ENCODE measurements at regions not wholly inside any gene's neighbourhood (a gene's known extent, or its start where the extent isn't known, plus 50 kb on each side); places are given as distances from the start of the nearest gene placed in this dataset.

DNA sequence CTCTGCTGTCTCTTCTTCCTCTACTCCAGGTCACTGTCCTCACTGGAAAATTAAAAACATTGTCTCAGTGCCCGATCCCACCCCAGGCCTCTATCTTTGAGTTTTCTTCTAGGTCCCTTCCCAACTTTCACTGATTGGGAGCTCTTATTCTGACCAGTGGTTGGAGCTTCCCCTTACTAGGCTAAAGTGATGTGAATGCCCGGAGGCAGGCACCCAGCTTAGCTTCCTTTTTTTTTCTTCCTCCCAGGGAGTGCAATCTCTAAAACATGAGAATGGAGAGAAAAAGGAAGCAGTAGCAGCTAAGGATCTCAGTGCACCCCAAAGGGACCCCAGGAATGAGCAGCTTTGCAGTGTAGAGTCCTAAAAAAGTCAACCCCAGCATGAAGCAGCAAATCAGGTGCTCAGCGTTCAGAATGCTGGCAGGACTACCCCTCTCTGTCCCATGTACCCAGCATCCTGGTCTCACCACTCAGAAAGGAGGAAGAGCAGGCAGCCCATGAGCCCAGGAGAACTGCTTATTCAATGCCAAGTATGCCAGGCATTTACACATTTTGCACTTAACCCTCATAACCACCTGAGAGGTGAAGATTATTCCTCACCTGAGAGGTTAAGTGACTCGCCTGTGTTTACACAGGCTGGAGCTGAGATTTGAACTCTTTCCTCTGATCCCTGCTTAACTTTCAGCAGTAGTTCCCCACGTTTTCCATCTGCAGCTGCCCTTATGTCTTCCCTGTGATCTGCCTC lies 146.2 kb upstream of the PWP1 start:
- DNase-seq = no peak

- no peak for DNase-seq
Observed at GRCh38 chr12:107541001-107541705, 144.4 kb upstream of the PWP1 start.

- no peak for DNase-seq
Observed at GRCh38 chr12:107543416-107543815, 142.2 kb upstream of the PWP1 start.

DNA sequence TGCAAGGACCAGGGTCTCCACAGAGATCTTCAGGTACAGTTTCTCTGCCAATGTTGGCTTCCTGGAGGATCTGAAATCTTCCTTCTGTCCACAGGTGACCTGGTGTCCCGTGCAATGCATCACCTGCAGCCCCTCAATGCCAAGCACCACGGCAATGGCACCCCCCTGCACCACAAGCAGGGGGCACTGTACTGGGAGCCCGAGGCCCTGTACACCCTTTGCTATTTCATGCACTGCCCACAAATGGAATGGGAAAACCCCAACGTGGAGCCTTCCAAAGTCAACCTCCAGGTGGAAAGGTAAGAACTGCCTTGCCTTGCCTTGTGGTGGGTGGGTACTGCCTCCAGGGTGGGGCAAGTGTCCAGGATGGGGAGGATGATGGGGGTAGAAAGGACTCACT lies 141.8 kb upstream of the PWP1 start:
- no peak for DNase-seq

DNA sequence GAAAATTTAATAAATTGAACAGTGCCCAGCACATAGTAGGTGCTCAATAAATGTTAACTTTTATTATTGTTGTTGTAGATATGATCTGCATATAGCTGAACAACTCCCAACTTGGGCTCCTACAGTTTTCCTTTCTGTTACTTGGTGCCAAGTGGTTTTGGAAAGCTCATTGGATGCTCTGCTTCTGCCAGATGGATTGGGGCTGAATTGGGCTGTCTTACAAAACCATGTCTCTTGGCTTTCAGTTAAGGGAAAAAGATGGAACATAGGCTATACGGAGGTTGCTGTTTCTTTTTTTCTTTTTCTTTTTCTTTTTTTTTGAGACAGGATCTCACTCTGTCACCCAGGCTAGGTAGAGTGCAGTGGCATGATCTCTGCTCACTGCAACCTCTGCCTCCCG lies 140.7 kb upstream of the PWP1 start:
- no peak for DNase-seq

GRCh38 chr12:107545737-107546353 lies 139.8 kb upstream of the PWP1 start:
- DNase-seq = no peak

GRCh38 chr12:107547389-107547788 lies 138.2 kb upstream of the PWP1 start:
- DNase-seq = no peak

- no peak for DNase-seq
Observed at GRCh38 chr12:107549651-107550480, 135.7 kb upstream of the PWP1 start.

DNA sequence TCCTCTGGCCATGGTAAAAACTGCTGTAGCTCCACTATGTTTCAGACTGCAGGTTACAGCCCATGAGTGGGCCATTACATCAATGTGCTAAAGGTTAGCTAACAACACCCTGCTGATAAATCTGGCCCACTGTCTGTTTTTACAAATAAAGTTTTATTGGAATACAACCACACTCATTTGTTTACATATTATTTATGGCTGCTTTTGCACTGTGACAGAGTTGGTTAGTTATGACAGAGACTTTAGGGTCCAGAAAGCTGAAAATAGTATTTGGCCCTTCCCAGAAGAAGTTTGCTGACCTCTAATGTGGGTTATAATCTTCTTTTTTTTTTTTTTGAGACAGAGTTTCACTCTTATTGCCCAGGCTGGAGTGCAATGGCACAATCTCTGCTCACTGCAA lies 134.2 kb upstream of the PWP1 start:
- DNase-seq = no peak

DNA sequence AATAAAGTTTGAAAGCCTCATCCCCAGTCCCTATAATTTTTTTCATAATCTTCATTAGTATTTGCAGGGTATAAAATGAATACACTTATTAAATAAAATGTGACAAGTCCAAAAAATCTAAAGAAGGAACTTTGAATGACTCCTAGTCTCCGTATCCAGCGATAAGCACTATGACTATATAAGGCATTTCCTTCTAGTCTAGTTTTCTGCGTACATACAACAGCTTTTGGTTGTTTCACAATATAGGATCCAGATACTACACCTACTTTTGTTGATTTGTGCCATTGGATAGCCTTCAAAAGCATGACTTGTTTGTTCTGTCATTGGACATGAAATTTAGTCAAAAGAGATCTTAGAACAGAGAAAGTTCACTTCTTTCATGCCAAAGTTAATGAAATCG lies 133.3 kb upstream of the PWP1 start:
- DNase-seq = no peak

- DNase-seq = no peak
Observed at GRCh38 chr12:107553211-107553765, 132.3 kb upstream of the PWP1 start.

DNA sequence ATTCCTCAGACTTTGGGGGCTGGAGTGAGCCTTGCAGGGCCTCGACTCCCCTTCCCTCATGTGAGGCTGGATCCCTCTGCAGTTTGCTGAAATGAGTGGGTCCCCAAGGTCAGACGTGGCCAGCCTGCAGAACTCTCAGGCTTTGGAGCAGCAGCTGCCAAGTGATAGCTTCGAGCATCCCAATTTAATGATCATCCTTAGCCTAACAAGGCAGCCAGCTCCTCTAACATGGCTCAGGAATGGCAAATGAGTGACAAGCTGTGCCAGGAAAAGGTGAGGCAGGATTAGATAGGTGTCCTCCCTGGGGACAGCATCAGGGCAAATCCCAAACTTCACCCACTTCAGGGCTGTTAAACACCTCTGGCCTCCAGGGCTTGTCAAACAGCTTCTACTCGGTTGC lies 130.7 kb upstream of the PWP1 start:
- DNase-seq = no peak

DNA sequence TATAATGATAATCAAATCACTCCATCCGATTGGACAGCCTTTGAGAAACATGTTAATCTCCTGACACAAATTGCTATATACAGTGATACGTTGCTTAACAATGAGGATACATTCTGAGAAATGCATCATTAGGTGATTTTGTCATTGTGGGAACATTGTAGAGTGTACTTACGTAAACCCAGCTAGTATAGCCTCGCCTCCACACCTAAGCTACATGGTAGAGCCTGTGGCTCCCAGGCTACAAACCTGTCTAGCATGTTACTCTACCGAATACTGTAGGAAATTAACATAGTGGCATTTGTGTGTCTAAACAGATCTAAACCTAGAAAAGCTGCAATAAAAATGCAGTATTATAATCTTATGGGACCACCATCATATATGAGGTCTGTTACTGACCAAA lies 128.6 kb upstream of the PWP1 start:
- DNase-seq = no peak

- DNase-seq = no peak
Observed at GRCh38 chr12:107557589-107558100, 128.0 kb upstream of the PWP1 start.

DNA sequence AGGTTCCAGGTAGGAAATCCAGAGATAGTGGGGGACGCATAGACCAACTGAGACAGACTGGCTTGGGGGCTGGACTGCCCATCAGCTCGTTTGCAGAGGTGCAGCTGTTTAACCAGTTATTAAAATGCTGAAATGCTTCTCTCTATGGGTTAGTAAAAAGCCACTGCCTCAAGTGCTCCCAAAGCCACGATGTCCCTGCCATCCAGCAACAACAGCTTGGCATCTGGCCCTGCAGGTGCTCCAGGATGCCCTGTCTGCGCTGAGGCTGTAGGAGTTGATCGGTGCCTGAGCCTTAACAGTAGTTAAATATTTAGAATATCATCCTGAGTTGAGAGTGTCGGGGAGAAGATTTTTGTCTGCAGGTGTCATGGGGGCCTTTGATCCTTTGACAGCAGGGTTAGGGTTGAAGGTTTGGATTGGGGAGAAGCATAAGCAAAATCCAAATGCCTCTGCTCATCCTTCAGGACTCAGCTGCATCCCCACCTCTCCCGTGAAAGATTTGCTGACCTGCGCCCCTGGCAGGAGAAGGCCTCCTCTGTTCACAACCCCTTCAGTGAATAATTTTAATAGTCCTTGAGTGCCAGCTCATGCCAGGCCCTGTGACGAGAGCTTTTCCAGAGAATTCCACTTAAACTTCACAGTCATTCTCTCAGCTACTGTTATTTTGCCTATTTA lies 127.3 kb upstream of the PWP1 start:
- no peak for DNase-seq

GRCh38 chr12:107558816-107559382 lies 126.7 kb upstream of the PWP1 start:
- no peak for DNase-seq

DNA sequence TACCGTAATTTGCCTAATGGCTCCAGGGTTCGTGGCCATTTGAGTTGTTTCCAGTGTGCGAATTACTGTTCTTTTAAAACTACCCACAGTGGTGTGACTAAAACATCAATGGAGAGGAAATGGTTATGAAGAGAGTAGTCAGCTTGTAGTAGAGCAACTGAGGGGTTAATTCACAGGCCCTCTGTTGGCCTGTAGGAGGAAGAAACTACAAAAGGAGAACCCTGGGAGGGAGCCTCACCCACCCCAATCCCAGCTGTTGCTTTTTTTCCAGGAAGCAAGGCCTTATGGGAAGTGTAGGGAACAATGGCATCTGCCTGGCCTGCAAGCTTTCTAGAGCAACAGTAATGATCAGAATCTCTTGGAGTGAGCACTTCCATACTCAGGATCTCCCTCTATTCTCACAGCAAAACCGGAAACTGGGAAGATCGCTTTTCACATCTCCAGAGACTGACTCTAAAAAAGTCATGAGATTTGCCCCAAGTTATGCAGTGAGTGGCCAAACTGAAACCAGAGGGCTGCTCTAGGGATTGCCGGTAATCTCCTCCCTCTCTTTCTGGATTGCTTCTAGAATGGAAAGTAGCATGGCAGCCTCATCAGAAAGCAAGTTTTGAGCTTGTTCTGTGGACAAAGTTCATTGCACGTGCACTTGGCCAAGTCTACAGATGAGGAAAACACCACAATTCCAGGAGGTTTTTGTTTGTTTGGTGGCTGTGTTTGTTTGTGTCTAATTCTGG lies 125.3 kb upstream of the PWP1 start:
- no peak for DNase-seq

GRCh38 chr12:107560899-107561285 lies 124.7 kb upstream of the PWP1 start:
- DNase-seq = no peak

DNA sequence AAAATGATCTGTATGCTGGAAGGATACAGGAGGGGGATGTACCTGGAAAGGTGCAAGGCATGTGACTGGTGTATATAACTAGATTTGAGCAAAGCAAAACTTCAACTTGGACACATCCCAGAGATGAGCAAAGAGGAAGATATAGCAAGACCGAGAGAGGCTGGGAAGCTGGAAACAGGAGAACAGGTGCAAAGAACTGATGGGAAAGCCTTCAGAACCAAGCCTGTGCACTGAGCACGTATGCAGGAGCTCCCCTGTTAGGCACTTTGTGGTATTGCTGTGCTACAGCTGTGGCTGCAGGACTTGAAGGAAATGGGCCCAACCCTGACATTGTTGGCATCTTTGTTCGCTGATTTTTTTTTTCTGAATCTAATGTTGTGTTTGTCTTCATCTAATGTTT lies 120.7 kb upstream of the PWP1 start:
- no peak for DNase-seq

DNA sequence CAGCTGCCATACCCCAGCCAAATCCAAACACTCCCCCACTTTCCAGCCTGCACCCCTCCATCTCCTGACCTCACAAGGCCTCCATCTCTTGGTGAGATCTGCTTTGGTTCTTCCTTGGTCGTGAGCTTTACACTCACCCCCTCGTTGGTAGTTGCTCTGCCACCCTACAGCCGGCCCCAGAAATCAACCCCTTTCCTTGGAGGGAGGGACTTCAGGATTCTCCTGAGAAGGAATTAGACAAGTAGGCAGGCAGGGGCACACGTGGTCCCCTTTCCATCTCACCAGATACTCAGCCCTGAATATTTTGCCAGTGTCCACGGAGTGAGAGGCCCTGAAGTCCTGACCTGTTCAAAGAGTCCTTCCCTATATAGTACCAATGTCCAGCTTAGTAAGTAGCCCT lies 120.0 kb upstream of the PWP1 start:
- no peak for DNase-seq
